ENCODE measurements at regions not wholly inside any gene's neighbourhood (a gene's known extent, or its start where the extent isn't known, plus 50 kb on each side); places are given as distances from the start of the nearest gene placed in this dataset.
A peak's percentile ranks its signal among the peaks of the same experiment; 100 is the strongest.

DNA sequence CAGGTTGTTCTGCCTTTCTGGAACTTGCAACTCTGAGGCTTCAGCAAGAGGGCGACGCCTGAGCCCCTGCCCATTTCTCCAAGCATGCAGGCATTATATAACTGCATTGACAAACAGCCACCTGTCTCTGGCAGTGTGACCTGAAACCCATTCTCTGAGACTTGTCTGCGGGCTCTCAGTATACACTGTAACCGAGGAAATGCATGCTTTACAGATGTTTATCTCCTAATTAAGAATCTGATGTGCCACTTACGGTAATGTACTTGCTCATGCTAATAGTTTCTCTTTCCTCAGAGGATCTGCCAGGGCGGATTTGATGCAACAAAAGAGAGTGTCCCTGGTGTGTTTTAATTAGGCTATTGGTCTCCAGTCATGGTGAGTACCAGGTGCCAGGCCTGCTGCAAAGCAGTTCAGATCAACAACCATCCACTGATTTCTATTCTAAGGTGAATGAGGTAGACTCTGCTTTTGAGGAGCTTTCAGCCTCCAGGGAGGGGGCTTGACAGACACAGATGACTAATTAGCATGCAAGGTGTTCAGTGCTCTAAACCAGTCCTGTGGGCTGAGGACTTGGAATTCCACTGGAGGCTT, 593.7 kb upstream of the KLF4 start:
- peak; percentile 36 for DNase-seq (ENCODE audit: low read depth)
- H3K4me3 ChIP-seq (ENCODE audit: low read depth, low read length) = no peak overlapping the region
- TF ChIP-seq, protein P1, sequence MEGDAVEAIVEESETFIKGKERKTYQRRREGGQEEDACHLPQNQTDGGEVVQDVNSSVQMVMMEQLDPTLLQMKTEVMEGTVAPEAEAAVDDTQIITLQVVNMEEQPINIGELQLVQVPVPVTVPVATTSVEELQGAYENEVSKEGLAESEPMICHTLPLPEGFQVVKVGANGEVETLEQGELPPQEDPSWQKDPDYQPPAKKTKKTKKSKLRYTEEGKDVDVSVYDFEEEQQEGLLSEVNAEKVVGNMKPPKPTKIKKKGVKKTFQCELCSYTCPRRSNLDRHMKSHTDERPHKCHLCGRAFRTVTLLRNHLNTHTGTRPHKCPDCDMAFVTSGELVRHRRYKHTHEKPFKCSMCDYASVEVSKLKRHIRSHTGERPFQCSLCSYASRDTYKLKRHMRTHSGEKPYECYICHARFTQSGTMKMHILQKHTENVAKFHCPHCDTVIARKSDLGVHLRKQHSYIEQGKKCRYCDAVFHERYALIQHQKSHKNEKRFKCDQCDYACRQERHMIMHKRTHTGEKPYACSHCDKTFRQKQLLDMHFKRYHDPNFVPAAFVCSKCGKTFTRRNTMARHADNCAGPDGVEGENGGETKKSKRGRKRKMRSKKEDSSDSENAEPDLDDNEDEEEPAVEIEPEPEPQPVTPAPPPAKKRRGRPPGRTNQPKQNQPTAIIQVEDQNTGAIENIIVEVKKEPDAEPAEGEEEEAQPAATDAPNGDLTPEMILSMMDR (IDR thresholded peaks at IDR 0.05; ENCODE audit: insufficient read depth, low read depth, low read length, missing control alignments) = no peak

DNA sequence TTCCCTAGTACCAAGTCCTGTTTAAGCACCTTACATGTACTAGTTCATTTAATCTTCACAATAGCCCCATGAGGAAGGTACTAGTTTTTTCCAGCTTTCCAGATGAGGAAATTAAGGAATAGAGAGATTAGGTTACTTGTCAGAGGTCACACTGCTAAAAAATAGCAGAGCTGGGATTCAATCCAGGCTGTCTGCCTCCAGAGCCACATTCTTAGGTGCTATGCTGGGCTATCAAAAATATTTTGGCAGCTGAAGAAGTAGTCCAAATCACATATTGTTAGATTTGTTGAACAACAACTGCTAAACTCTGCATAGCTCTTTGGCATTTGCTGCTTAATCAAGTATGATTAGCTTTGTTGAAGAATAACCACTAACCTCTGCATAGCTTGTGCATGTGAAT, 591.5 kb upstream of the KLF4 start:
- no peak for DNase-seq (ENCODE audit: low read depth)
- H3K4me3 ChIP-seq (ENCODE audit: low read depth, low read length) = no peak overlapping the region
- TF ChIP-seq, protein P1 (IDR thresholded peaks at IDR 0.05; ENCODE audit: insufficient read depth, low read depth, low read length, missing control alignments) = no peak

DNA sequence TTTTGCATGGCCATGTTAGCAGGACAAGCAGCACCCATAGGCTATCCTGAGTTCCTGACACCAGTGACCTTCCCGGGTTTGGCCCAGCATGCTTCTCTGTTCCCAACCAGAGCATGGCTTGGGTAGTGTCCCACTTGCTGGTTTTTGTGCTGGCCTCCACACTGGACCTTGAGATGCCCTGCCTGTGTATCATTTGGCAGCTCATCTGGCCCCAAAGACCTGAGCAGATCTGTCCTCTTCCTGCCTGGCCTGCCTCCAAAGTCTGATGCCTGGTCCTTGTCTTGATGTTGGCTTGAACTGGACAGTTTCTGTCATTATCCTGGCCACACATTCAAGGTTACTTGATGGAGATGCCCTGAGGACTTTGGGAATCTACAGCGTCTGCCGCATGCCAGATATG, 590.7 kb upstream of the KLF4 start:
- no peak overlapping the region for H3K4me3 ChIP-seq (ENCODE audit: low read depth, low read length)
- no peak for DNase-seq (ENCODE audit: low read depth)
- TF ChIP-seq, protein P1 (IDR thresholded peaks at IDR 0.05; ENCODE audit: insufficient read depth, low read depth, low read length, missing control alignments) = no peak

DNA sequence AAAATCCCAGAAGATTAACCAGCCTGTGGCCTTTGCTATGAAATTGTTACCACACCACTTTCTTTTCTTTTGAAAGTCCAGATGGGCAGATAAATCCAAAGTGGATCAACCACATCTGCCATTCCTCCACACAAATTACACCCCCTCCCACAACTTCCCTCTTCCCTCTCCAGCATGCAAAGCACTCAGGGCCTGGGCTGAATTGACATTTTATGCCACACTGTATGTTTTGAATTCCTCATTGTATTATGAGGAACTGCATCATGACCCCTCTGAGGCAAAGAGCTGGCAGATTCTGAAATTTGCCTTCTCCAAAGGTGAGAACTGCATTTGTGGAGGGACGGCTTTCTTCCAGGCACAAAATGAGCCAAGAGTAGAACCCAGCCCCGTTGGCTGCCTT, 589.2 kb upstream of the KLF4 start:
- no peak overlapping the region for H3K4me3 ChIP-seq (ENCODE audit: low read depth, low read length)
- no peak for DNase-seq (ENCODE audit: low read depth)
- TF ChIP-seq, protein P1 (IDR thresholded peaks at IDR 0.05; ENCODE audit: insufficient read depth, low read depth, low read length, missing control alignments) = no peak

DNA sequence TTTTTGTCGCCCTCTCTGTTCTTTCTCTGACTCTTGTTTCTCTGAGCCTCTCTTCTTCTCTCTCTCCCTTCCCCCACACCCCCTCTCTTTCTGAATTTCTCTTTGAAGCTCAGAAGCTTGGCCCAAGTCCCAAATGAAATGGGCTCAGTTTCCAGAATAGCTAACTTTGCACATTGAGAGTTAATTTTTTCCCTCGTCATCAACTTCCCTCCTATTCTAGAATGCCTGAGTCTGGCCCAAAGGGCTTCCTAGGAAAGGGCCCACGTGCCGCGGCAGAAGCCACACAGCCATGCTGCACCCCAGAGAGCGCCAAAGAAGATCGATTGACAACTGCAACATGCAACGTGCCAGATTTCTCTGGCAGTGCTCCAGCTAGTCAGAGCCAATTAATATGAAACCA, 588.8 kb upstream of the KLF4 start:
- TF ChIP-seq, protein P1 (IDR thresholded peaks at IDR 0.05; ENCODE audit: insufficient read depth, low read depth, low read length, missing control alignments) = no peak
- DNase-seq (ENCODE audit: low read depth) = no peak
- no peak overlapping the region for H3K4me3 ChIP-seq (ENCODE audit: low read depth, low read length)

DNA sequence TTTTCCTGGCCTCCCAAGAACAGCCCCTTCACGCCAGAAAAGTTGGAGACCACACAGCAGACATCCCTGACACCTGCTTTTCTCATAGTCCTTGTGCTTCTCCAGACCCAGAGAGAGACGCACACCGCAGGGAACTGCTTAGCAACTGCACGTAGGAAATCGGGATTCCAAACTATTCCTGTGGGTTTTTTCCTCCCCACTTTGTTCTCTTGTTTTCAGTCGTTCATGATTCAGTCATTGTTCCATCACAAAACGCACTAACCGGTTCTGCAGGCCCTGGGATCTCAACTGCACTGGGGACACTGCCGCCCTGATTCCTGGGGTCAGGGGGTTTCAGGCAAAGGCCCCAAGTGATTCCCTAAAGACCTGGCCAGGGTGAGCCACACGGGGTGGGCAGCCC, 588.0 kb upstream of the KLF4 start:
- H3K4me3 ChIP-seq (ENCODE audit: low read depth, low read length) = no peak overlapping the region
- TF ChIP-seq, protein P1 (IDR thresholded peaks at IDR 0.05; ENCODE audit: insufficient read depth, low read depth, low read length, missing control alignments) = no peak
- no peak for DNase-seq (ENCODE audit: low read depth)

DNA sequence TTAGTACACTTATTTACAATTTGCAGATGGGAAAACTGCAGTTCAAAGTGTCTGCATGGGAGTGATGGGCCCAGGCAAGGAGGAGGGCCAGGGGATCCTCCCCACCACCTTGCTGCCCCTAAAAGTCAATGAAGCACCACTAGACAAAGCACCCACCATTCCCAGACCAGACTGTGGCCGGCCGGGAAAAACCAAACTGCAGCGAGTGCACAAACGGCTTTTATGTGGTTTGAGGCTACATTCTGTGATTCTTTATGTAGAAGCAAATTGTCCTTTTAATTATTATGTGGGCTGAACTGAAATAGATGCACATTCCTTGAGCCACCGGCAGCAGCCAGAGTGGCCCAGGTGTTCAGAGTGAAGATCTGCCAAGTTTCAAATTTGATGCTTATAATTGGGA, 585.3 kb upstream of the KLF4 start:
- TF ChIP-seq, protein P1 (IDR thresholded peaks at IDR 0.05; ENCODE audit: insufficient read depth, low read depth, low read length, missing control alignments) = no peak
- DNase-seq (ENCODE audit: low read depth) = no peak
- no peak overlapping the region for H3K4me3 ChIP-seq (ENCODE audit: low read depth, low read length)
